ENCODE measurements at regions not wholly inside any gene's neighbourhood (a gene's known extent, or its start where the extent isn't known, plus 50 kb on each side); places are given as distances from the start of the nearest gene placed in this dataset.

DNA sequence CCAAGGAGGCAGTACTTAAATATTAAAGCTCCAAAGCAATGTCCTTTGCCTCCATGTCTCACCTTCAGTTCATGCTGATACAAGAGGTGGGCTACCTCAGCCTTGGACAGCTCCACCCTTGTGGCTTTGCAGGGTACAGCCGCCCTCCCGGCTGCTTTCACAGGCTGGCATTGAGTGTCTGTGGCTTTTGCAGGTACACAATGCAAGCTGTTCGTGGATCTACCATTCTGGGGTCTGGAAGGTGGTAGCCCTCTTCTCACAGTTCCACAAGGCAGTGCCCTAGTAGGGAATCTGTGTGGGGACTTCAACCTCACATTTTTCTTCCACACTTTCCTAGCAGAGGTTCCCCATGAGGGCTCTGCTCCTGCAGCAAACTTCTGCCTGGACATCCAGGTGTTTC, 324.8 kb downstream of the COL11A1 start:
- CTCF ChIA-PET (ENCODE audit: unreplicated experiment), result no interaction called here
- no TSS peak for BruUV-seq (replicated peaks)
- POLR2A ChIA-PET, result no interaction called here
- Histone ChIP-seq H3K4me1 (ENCODE audit: insufficient read depth, low read length, poor library complexity, severe bottlenecking) (no peaks in the 10 kb centered on the region), H2AFZ (ENCODE audit: low read length) (no peak overlapping the region), H3K4me3 (ENCODE audit: low read depth, low read length, poor library complexity, severe bottlenecking) (no peak overlapping the region), H4K20me1 (ENCODE audit: insufficient read depth, low read length) (no peaks in the 10 kb centered on the region), H3K79me2 (ENCODE audit: insufficient read depth, low read depth, low read length) (no peaks in the 10 kb centered on the region), H3K9me3 (ENCODE audit: low read length) (no peaks in the 10 kb centered on the region), H3K4me2 (ENCODE audit: low read length) (no peak overlapping the region), H3K36me3 (ENCODE audit: insufficient read depth, low read length) (no peaks in the 10 kb centered on the region), H3K27ac (ENCODE audit: low read depth, low read length, poor library complexity, severe bottlenecking) (no peak overlapping the region), H3K9me2 (ENCODE audit: insufficient read depth, low read length) (no peaks in the 10 kb centered on the region)
- DNase-seq (ENCODE audit: low spot score), result no peak
- intact Hi-C loops (cut with micrococcal nuclease; ENCODE audit: unreplicated experiment), result no loop called here
- TF ChIP-seq, protein P1, sequence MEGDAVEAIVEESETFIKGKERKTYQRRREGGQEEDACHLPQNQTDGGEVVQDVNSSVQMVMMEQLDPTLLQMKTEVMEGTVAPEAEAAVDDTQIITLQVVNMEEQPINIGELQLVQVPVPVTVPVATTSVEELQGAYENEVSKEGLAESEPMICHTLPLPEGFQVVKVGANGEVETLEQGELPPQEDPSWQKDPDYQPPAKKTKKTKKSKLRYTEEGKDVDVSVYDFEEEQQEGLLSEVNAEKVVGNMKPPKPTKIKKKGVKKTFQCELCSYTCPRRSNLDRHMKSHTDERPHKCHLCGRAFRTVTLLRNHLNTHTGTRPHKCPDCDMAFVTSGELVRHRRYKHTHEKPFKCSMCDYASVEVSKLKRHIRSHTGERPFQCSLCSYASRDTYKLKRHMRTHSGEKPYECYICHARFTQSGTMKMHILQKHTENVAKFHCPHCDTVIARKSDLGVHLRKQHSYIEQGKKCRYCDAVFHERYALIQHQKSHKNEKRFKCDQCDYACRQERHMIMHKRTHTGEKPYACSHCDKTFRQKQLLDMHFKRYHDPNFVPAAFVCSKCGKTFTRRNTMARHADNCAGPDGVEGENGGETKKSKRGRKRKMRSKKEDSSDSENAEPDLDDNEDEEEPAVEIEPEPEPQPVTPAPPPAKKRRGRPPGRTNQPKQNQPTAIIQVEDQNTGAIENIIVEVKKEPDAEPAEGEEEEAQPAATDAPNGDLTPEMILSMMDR (conservative IDR thresholded peaks at IDR 0.05; ENCODE audit: low read length), result no peak
- no peak for TF ChIP-seq EZH2phosphoT487 (IDR thresholded peaks at IDR 0.05; ENCODE audit: borderline replicate concordance, low read depth, low read length)

DNA sequence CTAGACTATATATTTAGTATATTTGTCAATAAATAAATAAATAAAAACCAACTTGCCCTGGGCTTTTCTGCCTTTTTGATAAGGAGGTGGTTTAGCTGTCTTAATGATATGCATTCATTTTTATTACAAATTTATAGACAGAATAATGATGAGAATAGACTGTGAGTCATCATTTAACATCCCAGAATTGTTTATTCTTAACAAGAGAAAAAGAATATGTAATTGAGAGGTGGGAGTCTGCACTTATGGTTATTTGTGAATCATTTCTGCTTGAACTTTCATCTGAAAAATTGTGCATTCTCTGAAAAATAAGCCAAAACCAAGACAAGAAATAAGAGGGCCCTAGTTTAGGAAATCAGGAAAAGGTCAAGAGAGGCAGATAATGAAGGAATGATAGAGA, 326.2 kb downstream of the COL11A1 start:
- Histone ChIP-seq H3K36me3 (ENCODE audit: insufficient read depth, low read length) (no peaks in the 10 kb centered on the region), H3K4me3 (ENCODE audit: low read depth, low read length, poor library complexity, severe bottlenecking) (no peak overlapping the region), H3K9me2 (ENCODE audit: insufficient read depth, low read length) (no peaks in the 10 kb centered on the region), H3K9me3 (ENCODE audit: low read length) (no peaks in the 10 kb centered on the region), H3K27ac (ENCODE audit: low read depth, low read length, poor library complexity, severe bottlenecking) (no peak overlapping the region), H4K20me1 (ENCODE audit: insufficient read depth, low read length) (no peaks in the 10 kb centered on the region), H2AFZ (ENCODE audit: low read length) (no peak overlapping the region), H3K4me2 (ENCODE audit: low read length) (no peak overlapping the region), H3K79me2 (ENCODE audit: insufficient read depth, low read depth, low read length) (no peaks in the 10 kb centered on the region), H3K4me1 (ENCODE audit: insufficient read depth, low read length, poor library complexity, severe bottlenecking) (no peaks in the 10 kb centered on the region)
- ChIA-PET POLR2A (no interaction called here), CTCF (ENCODE audit: unreplicated experiment) (no interaction called here)
- no peak for TF ChIP-seq EZH2phosphoT487 (IDR thresholded peaks at IDR 0.05; ENCODE audit: borderline replicate concordance, low read depth, low read length)
- TF ChIP-seq, protein P1 (conservative IDR thresholded peaks at IDR 0.05; ENCODE audit: low read length), result no peak
- intact Hi-C loops (cut with micrococcal nuclease; ENCODE audit: unreplicated experiment), result no loop called here
- DNase-seq (ENCODE audit: low spot score), result no peak
- no TSS peak for BruUV-seq (replicated peaks)

DNA sequence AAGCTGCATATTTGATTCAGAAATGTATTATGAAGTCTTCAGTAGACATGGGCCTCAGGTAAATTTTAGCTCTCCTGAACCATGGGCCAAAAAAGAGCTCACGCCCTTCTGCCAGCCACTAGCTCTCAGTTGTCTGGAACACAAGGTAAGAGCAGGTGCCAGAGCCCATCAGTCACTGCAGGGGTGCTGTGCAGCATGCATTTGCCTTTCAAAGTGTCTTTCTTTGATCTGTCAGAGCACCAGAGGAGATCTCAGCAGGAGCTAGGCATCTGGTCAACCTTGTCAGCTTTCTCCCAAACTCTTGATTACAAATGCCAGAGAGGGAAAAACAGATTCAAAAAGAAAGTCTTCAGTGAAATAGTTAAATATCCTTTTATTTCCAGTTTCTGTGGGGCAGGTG, 332.3 kb downstream of the COL11A1 start:
- H3K9me3 ChIP-seq (ENCODE audit: low read length), result no peaks in the 10 kb centered on the region
- no peak overlapping the region for H3K4me3 ChIP-seq (ENCODE audit: low read depth, low read length, poor library complexity, severe bottlenecking)
- intact Hi-C loops (cut with micrococcal nuclease; ENCODE audit: unreplicated experiment), result no loop called here
- no peaks in the 10 kb centered on the region for H4K20me1 ChIP-seq (ENCODE audit: insufficient read depth, low read length)
- no peak overlapping the region for H3K27ac ChIP-seq (ENCODE audit: low read depth, low read length, poor library complexity, severe bottlenecking)
- no peaks in the 10 kb centered on the region for H3K4me1 ChIP-seq (ENCODE audit: insufficient read depth, low read length, poor library complexity, severe bottlenecking)
- H2AFZ ChIP-seq (ENCODE audit: low read length), result no peak overlapping the region
- POLR2A ChIA-PET, result no interaction called here
- no peaks in the 10 kb centered on the region for H3K36me3 ChIP-seq (ENCODE audit: insufficient read depth, low read length)
- no peaks in the 10 kb centered on the region for H3K79me2 ChIP-seq (ENCODE audit: insufficient read depth, low read depth, low read length)
- no peak for DNase-seq (ENCODE audit: low spot score)
- TF ChIP-seq EZH2phosphoT487 (IDR thresholded peaks at IDR 0.05; ENCODE audit: borderline replicate concordance, low read depth, low read length), result no peak
- TF ChIP-seq, protein P1 (conservative IDR thresholded peaks at IDR 0.05; ENCODE audit: low read length), result no peak
- no peaks in the 10 kb centered on the region for H3K9me2 ChIP-seq (ENCODE audit: insufficient read depth, low read length)
- no peak overlapping the region for H3K4me2 ChIP-seq (ENCODE audit: low read length)
- no TSS peak for BruUV-seq (replicated peaks)
- CTCF ChIA-PET (ENCODE audit: unreplicated experiment), result no interaction called here
